Endothelial cell of umbilical vein (primary cell): ENCODE measurements at regions not wholly inside any gene's neighbourhood (a gene's known extent, or its start where the extent isn't known, plus 50 kb on each side); places are given as distances from the start of the nearest gene placed in this dataset.

Source experiments
- BruUV-seq: library from RNA; stranded (reverse); fragments of 400-500 nt; replicated peaks from 2 replicates; lab custom pipeline; 2021; lab: Mats Ljungman, UMichigan
- CTCF ChIA-PET: fragments of 300-600, 350-600 bp; sonication (Branson Sonifier 250); formaldehyde crosslinking; loops from one replicate; lab custom pipeline; 2021; ENCODE audit warnings: antibody characterized with exemption, inconsistent platforms; lab: Charles Lee
- POLR2A ChIA-PET: fragments of 300-600, 350-600 bp; sonication (Branson Sonifier 250); formaldehyde crosslinking; loops from one replicate; lab custom pipeline; 2021; ENCODE audit warnings: antibody characterized with exemption, inconsistent platforms; lab: Charles Lee
- DNase-seq: peaks from one replicate; pipeline ENCODE4 v3.0.0-alpha.2; 2011; ENCODE audit warnings: low read depth, low spot score
- FAIRE-seq: peaks from 2 replicates; lab custom pipeline; 2011; peaks lifted over from hg19 to GRCh38; lab: Jason Lieb, UNC
- H2AFZ ChIP-seq: 2 replicates; pipeline ENCODE4 v1.6.0; 2012; ENCODE audit warnings: low read depth, low read length, control low read depth, inconsistent platforms
- H3K27ac ChIP-seq: 2 replicates; pipeline ENCODE4 v1.5.1; 2011; ENCODE audit warnings: low read depth, mild to moderate bottlenecking, control low read depth, low read length, moderate library complexity; ENCODE audit not compliant: insufficient read depth
- H3K27me3 ChIP-seq, 2 experiments: 2 replicates each; pipeline versions ENCODE4 v1.6.0 to v1.6.1; 2011; ENCODE audit warnings: low read length in 2 of 2, mixed read lengths in 1 of 2; ENCODE audit not compliant: control insufficient read depth in 2 of 2, insufficient read depth in 2 of 2
- H3K36me3 ChIP-seq, 2 experiments: 2 replicates in 1 of 2; 3 replicates in 1 of 2; pipeline ENCODE4 v1.5.1; 2011; ENCODE audit warnings: low read length in 2 of 2, mild to moderate bottlenecking in 1 of 2, moderate library complexity in 1 of 2; ENCODE audit not compliant: control insufficient read depth in 2 of 2, insufficient read depth in 2 of 2; ENCODE audit errors: extremely low read depth in 1 of 2
- H3K4me1 ChIP-seq: 3 replicates; pipeline ENCODE4 v1.5.1; 2011; ENCODE audit warnings: mild to moderate bottlenecking, low read length; ENCODE audit not compliant: control insufficient read depth, insufficient read depth; ENCODE audit errors: extremely low read depth
- H3K4me2 ChIP-seq: 2 replicates; pipeline ENCODE4 v1.6.1; 2011; ENCODE audit warnings: low read length, control low read depth, mixed read lengths; ENCODE audit not compliant: insufficient read depth
- H3K4me3 ChIP-seq, 3 experiments: fragments of 200-600 bp in 1 of 3; sonication (generic), shearing (Covaris generic) in 1 of 3; replicated peaks in 1 of 3; 2 replicates each; pipeline ENCODE4 v1.5.1; 2011 to 2016; ENCODE audit warnings: control low read depth in 3 of 3, low read length in 3 of 3, mild to moderate bottlenecking in 2 of 3, inconsistent platforms in 1 of 3, low read depth in 1 of 3, moderate library complexity in 1 of 3; ENCODE audit not compliant: insufficient read depth in 1 of 3
- H3K79me2 ChIP-seq: 2 replicates; pipeline ENCODE4 v1.6.0; 2012; ENCODE audit warnings: low read length, inconsistent platforms; ENCODE audit not compliant: control insufficient read depth, insufficient read depth
- H3K9ac ChIP-seq: replicated peaks from 2 replicates; pipeline ENCODE3; 2011; ENCODE audit warnings: low read length, control low read depth; ENCODE audit not compliant: insufficient read depth; ENCODE audit errors: extremely low read depth
- H3K9me1 ChIP-seq: replicated peaks from 3 replicates; pipeline ENCODE4 v1.6.0; 2011; ENCODE audit warnings: mild to moderate bottlenecking, low read length; ENCODE audit not compliant: control insufficient read depth, insufficient read depth; ENCODE audit errors: extremely low read depth
- H3K9me3 ChIP-seq: replicated peaks from 2 replicates; pipeline ENCODE4 v1.5.1; 2012; ENCODE audit warnings: low read length, inconsistent platforms; ENCODE audit not compliant: control insufficient read depth, insufficient read depth
- H4K20me1 ChIP-seq: replicated peaks from 2 replicates; pipeline ENCODE3; 2011; ENCODE audit warnings: mild to moderate bottlenecking, low read length; ENCODE audit not compliant: control insufficient read depth, insufficient read depth; ENCODE audit errors: extremely low read depth
- EZH2 ChIP-seq: IDR thresholded peaks from 2 replicates; pipeline ENCODE4 v1.6.1; 2012; ENCODE audit warnings: borderline replicate concordance, low read depth, mild to moderate bottlenecking, moderate library complexity, low read length, inconsistent platforms; ENCODE audit not compliant: severe bottlenecking
- GATA2 ChIP-seq: IDR thresholded peaks from 2 replicates; pipeline ENCODE4 v1.7.0; 2011; ENCODE audit warnings: low read depth, mild to moderate bottlenecking, moderate library complexity, mixed read lengths, low read length; ENCODE audit not compliant: insufficient read length, insufficient read depth
- MYC ChIP-seq: IDR thresholded peaks from one replicate; pipeline ENCODE4 v1.6.1; 2011; ENCODE audit warnings: mild to moderate bottlenecking, low read depth, low read length
- POLR2A ChIP-seq: IDR thresholded peaks from 2 replicates; pipeline ENCODE4 v1.6.1; 2012; ENCODE audit warnings: low read depth, mild to moderate bottlenecking, control low read depth, low read length
- POLR2AphosphoS5 ChIP-seq: IDR thresholded peaks from 2 replicates; pipeline ENCODE4 v1.6.1; 2012; ENCODE audit warnings: low read depth, mild to moderate bottlenecking, control low read depth, low read length, moderate library complexity; ENCODE audit not compliant: insufficient read depth
- dilution Hi-C: fragments of 300-500 bp; cut with MboI; formaldehyde crosslinking; loops from one replicate; pipeline ENCODE4 v1.15.0; 2019; ENCODE audit warnings: low sequenced_read_pairs; ENCODE audit not compliant: extremely low pct_ligation_motif_present
- intact Hi-C: fragments of 100-400 bp; cut with micrococcal nuclease; formaldehyde crosslinking; loops from one replicate; pipeline ENCODE4 v1.10.0; 2022
- TF ChIP-seq, protein P1 (sequence below): IDR thresholded peaks from 2 replicates; pipeline ENCODE4 v1.6.1; 2011; ENCODE audit not compliant: insufficient read depth, insufficient read length

- ChIA-PET POLR2A (no interaction called here), CTCF (no interaction called here)
- DNase-seq: no peak
- Histone ChIP-seq H3K27me3 (no peaks in the 10 kb centered on the region), H3K27ac (no peak overlapping the region), H3K9me1 (no peaks in the 10 kb centered on the region), H3K9me3 (no peaks in the 10 kb centered on the region), H3K79me2 (no peaks in the 10 kb centered on the region), H3K9ac (no peak overlapping the region), H3K4me3 (no peak overlapping the region), H3K4me1 (no peaks in the 10 kb centered on the region), H3K4me2 (no peak overlapping the region), H3K36me3 (no peaks in the 10 kb centered on the region), H4K20me1 (no peaks in the 10 kb centered on the region), H2AFZ (no peak overlapping the region)
- intact Hi-C loops: no loop called here
- BruUV-seq: no TSS peak
- TF ChIP-seq GATA2: no peak
- dilution Hi-C loops: no loop called here
- FAIRE-seq: no peak
Observed at GRCh38 chr4:31461421-31461820, 741.3 kb downstream of the PCDH7 start.

DNA sequence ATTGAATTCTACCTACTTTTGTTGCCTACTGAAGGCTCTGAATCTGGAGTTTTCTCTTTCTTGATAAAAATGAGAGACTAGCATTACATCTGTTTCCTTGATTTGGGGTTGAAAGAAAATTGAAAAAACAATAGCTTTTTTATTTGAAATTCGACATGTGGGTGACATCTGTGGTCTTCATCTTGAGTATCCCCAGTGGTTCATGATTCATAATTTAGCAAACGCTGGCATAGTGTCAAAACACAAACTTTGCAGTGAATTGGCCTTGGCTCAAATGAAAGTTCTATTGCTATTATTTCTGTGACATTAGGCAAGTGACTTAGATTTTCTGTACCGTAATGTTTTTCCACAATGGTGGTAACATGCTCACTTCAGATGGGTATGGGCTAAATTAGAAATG is 747.6 kb downstream of the PCDH7 start:
- DNase-seq (no peak), FAIRE-seq (no peak)
- H3K79me2 ChIP-seq: no peaks in the 10 kb centered on the region
- H3K9me1 ChIP-seq: no peaks in the 10 kb centered on the region
- no peaks in the 10 kb centered on the region for H3K9me3 ChIP-seq
- H3K4me1 ChIP-seq: no peaks in the 10 kb centered on the region
- TF ChIP-seq POLR2A: no peak
- TF ChIP-seq POLR2AphosphoS5: no peak
- no peak for TF ChIP-seq EZH2
- no peak for TF ChIP-seq MYC
- TF ChIP-seq, protein P1, sequence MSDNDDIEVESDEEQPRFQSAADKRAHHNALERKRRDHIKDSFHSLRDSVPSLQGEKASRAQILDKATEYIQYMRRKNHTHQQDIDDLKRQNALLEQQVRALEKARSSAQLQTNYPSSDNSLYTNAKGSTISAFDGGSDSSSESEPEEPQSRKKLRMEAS: no peak
- intact Hi-C loops (no loop called here), dilution Hi-C loops (no loop called here)
- ChIA-PET CTCF (no interaction called here), POLR2A (no interaction called here)
- no peaks in the 10 kb centered on the region for H4K20me1 ChIP-seq
- H2AFZ ChIP-seq: no peak overlapping the region
- H3K27me3 ChIP-seq: no peaks in the 10 kb centered on the region
- no peaks in the 10 kb centered on the region for H3K36me3 ChIP-seq
- H3K9ac ChIP-seq: no peak overlapping the region
- BruUV-seq: no TSS peak
- H3K27ac ChIP-seq: no peak overlapping the region
- H3K4me3 ChIP-seq: no peak overlapping the region
- H3K4me2 ChIP-seq: no peak overlapping the region
